OCI-LY1 (cell line): ENCODE measurements at regions not wholly inside any gene's neighbourhood (a gene's known extent, or its start where the extent isn't known, plus 50 kb on each side); places are given as distances from the start of the nearest gene placed in this dataset.

ENCODE experiments used
- H2AFZ ChIP-seq: fragments of 200-600 bp; sonication (generic), shearing (Covaris generic); 2 replicates; pipeline ENCODE4 v1.6.0; 2014; ENCODE audit warnings: antibody characterized with exemption, mild to moderate bottlenecking, low read length
- H3F3A ChIP-seq: fragments of 200-600 bp; sonication (generic), shearing (Covaris generic); 2 replicates; pipeline ENCODE4 v1.6.0; 2014; ENCODE audit warnings: mild to moderate bottlenecking, antibody characterized with exemption, low read length, moderate library complexity; ENCODE audit not compliant: insufficient read depth
- H3K27ac ChIP-seq: fragments of 200-600 bp; sonication (generic); 2 replicates; pipeline ENCODE4 v1.5.1; 2014; ENCODE audit warnings: low read length, mixed run types, mild to moderate bottlenecking, low read depth; ENCODE audit not compliant: poor library complexity, severe bottlenecking
- H3K27me3 ChIP-seq: fragments of 200-600 bp; sonication (generic); 2 replicates; pipeline ENCODE4 v1.6.0; 2014; ENCODE audit warnings: antibody characterized with exemption, mild to moderate bottlenecking, low read length, moderate library complexity; ENCODE audit not compliant: insufficient read depth
- H3K36me3 ChIP-seq: fragments of 200-600 bp; sonication (generic); 2 replicates; pipeline ENCODE4 v1.6.1; 2014; ENCODE audit warnings: mild to moderate bottlenecking, antibody characterized with exemption, low read length, moderate library complexity, mixed read lengths; ENCODE audit not compliant: insufficient read depth
- H3K4me1 ChIP-seq: fragments of 200-600 bp; sonication (generic); 2 replicates; pipeline ENCODE4 v1.5.1; 2014; ENCODE audit warnings: mild to moderate bottlenecking, low read length, moderate library complexity; ENCODE audit not compliant: insufficient read depth, severe bottlenecking
- H3K4me2 ChIP-seq: fragments of 200-600 bp; sonication (generic), shearing (Covaris generic); 2 replicates; pipeline ENCODE4 v1.6.1; 2014; ENCODE audit warnings: low read length
- H3K4me3 ChIP-seq: fragments of 200-600 bp; sonication (generic); 2 replicates; pipeline ENCODE4 v1.5.1; 2014; ENCODE audit warnings: low read length, low read depth, mild to moderate bottlenecking, mixed read lengths; ENCODE audit not compliant: poor library complexity, severe bottlenecking
- H3K79me2 ChIP-seq: fragments of 200-600 bp; shearing (Covaris generic); 2 replicates; pipeline ENCODE4 v1.6.1; 2016; ENCODE audit warnings: mixed run types, low read length, mixed read lengths; ENCODE audit not compliant: insufficient read depth
- H3K9ac ChIP-seq: fragments of 200-600 bp; sonication (generic), shearing (Covaris generic); 2 replicates; pipeline ENCODE4 v1.6.1; 2014; ENCODE audit warnings: mild to moderate bottlenecking, low read length, mixed read lengths
- H3K9me2 ChIP-seq: fragments of 200-600 bp; sonication (generic), shearing (Covaris generic); 2 replicates; pipeline ENCODE4 v1.6.1; 2014; ENCODE audit warnings: low read depth, mild to moderate bottlenecking, low read length, mixed read lengths
- H3K9me3 ChIP-seq: fragments of 200-600 bp; shearing (Covaris generic); 2 replicates; pipeline ENCODE4 v1.6.1; 2014; ENCODE audit warnings: low read length, mixed read lengths
- H4K20me1 ChIP-seq: fragments of 200-600 bp; sonication (generic), shearing (Covaris generic); 2 replicates; pipeline ENCODE4 v1.6.0; 2016; ENCODE audit warnings: mild to moderate bottlenecking, low read length; ENCODE audit not compliant: insufficient read depth
- EZH2 ChIP-seq: fragments of 200-600 bp; sonication (generic), shearing (Covaris generic); IDR thresholded peaks from 2 replicates; pipeline ENCODE4 v1.8.0; 2017; ENCODE audit warnings: borderline replicate concordance, mixed run types, mild to moderate bottlenecking, antibody characterized with exemption, low read length, moderate library complexity, mixed read lengths
- TF ChIP-seq, protein P1 (sequence below): fragments of 200-600 bp; sonication (generic), shearing (Covaris generic); IDR thresholded peaks from 2 replicates; pipeline ENCODE4 v1.5.1; 2017; ENCODE audit warnings: mild to moderate bottlenecking, antibody characterized with exemption, low read length, moderate library complexity, mixed read lengths

GRCh38 chr4:182969651-182970279 is 52.6 kb upstream of the DCTD start:
- H3K9ac ChIP-seq: no peak overlapping the region
- no peaks in the 10 kb centered on the region for H3F3A ChIP-seq
- H3K79me2 ChIP-seq: no peaks in the 10 kb centered on the region
- no peaks in the 10 kb centered on the region for H3K9me2 ChIP-seq
- H3K4me2 ChIP-seq: no peak overlapping the region
- no peaks in the 10 kb centered on the region for H4K20me1 ChIP-seq
- H3K4me3 ChIP-seq: no peak overlapping the region
- H3K4me1 ChIP-seq: no peaks in the 10 kb centered on the region
- TF ChIP-seq EZH2: no peak
- TF ChIP-seq, protein P1, sequence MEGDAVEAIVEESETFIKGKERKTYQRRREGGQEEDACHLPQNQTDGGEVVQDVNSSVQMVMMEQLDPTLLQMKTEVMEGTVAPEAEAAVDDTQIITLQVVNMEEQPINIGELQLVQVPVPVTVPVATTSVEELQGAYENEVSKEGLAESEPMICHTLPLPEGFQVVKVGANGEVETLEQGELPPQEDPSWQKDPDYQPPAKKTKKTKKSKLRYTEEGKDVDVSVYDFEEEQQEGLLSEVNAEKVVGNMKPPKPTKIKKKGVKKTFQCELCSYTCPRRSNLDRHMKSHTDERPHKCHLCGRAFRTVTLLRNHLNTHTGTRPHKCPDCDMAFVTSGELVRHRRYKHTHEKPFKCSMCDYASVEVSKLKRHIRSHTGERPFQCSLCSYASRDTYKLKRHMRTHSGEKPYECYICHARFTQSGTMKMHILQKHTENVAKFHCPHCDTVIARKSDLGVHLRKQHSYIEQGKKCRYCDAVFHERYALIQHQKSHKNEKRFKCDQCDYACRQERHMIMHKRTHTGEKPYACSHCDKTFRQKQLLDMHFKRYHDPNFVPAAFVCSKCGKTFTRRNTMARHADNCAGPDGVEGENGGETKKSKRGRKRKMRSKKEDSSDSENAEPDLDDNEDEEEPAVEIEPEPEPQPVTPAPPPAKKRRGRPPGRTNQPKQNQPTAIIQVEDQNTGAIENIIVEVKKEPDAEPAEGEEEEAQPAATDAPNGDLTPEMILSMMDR: no peak
- H3K36me3 ChIP-seq: no peaks in the 10 kb centered on the region
- H3K27me3 ChIP-seq: no peaks in the 10 kb centered on the region; the same call in 1 of the 2 replicates
- H2AFZ ChIP-seq: no peak overlapping the region
- no peak overlapping the region for H3K27ac ChIP-seq
- no peaks in the 10 kb centered on the region for H3K9me3 ChIP-seq

GRCh38 chr4:182968917-182969650 is 51.9 kb upstream of the DCTD start:
- Histone ChIP-seq H3K9me3 (no peaks in the 10 kb centered on the region), H3K4me1 (no peaks in the 10 kb centered on the region), H3K4me2 (no peak overlapping the region), H3K9me2 (no peaks in the 10 kb centered on the region), H2AFZ (no peak overlapping the region), H3F3A (no peaks in the 10 kb centered on the region), H3K79me2 (no peaks in the 10 kb centered on the region), H3K27ac (no peak overlapping the region), H3K27me3 (no peaks in the 10 kb centered on the region), H3K36me3 (no peaks in the 10 kb centered on the region), H4K20me1 (no peaks in the 10 kb centered on the region), H3K9ac (no peak overlapping the region), H3K4me3 (no peak overlapping the region)
- TF ChIP-seq, protein P1: no peak
- no peak for TF ChIP-seq EZH2

DNA sequence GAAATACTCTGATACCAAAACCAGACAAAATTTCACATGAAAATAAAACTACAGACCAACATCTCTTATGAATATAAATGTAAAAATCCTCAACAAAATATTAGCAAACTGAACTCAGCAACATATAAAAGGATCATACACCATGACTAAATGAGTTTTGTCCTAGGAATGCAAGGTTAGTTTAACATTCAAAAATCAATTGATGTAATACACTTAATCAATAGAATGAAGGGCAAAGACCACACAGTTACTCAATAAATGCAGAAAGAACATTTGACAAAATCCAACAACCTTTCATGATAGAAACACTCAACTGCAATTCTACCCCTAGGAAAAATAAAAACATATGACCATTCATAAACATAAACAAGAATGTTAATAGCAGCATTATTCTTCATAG is 50.2 kb upstream of the DCTD start:
- TF ChIP-seq EZH2: no peak
- TF ChIP-seq, protein P1: no peak
- no peaks in the 10 kb centered on the region for H4K20me1 ChIP-seq
- no peak overlapping the region for H3K4me2 ChIP-seq
- H3K27ac ChIP-seq: no peak overlapping the region
- H3F3A ChIP-seq: no peaks in the 10 kb centered on the region
- no peaks in the 10 kb centered on the region for H3K9me3 ChIP-seq
- H3K79me2 ChIP-seq: no peaks in the 10 kb centered on the region
- no peak overlapping the region for H3K4me3 ChIP-seq
- no peaks in the 10 kb centered on the region for H3K9me2 ChIP-seq
- no peak overlapping the region for H2AFZ ChIP-seq
- H3K27me3 ChIP-seq: no peaks in the 10 kb centered on the region
- H3K9ac ChIP-seq: no peak overlapping the region
- H3K4me1 ChIP-seq: no peaks in the 10 kb centered on the region
- H3K36me3 ChIP-seq: no peaks in the 10 kb centered on the region
